Esophagus muscularis mucosa (tissue), 4 donors: ENCODE measurements at regions not wholly inside any gene's neighbourhood (a gene's known extent, or its start where the extent isn't known, plus 50 kb on each side); places are given as distances from the start of the nearest gene placed in this dataset.

Experiments used
- DNase-seq: peaks from one replicate; pipeline ENCODE4 v3.0.0-alpha.2; 2017; ENCODE audit errors: extremely low spot score
- H3K27ac ChIP-seq, 4 donors: fragments of 200-600 bp; sonication (generic); replicated peaks in 1 of 4; 1 replicate in 3 of 4; 2 replicates in 1 of 4; pipeline ENCODE4 v1.5.1; 2016 to 2019; ENCODE audit warnings: mild to moderate bottlenecking in 1 of 4
- H3K27me3 ChIP-seq, 4 donors: fragments of 200-600 bp; sonication (generic); one replicate each; pipeline versions ENCODE4 v1.5.1 to v1.6.0; 2016 to 2019
- H3K36me3 ChIP-seq, 4 donors: fragments of 200-600 bp; sonication (generic); one replicate each; pipeline ENCODE4 v1.5.1; 2016 to 2019
- H3K4me1 ChIP-seq, 4 donors: fragments of 200-600 bp; sonication (generic); one replicate each; pipeline ENCODE4 v1.5.1; 2016 to 2019
- H3K4me3 ChIP-seq, 4 donors: fragments of 200-600 bp; sonication (generic); 1 replicate in 2 of 4; 2 replicates in 2 of 4; pipeline ENCODE4 v1.5.1; 2016 to 2019; ENCODE audit warnings: mild to moderate bottlenecking in 4 of 4, moderate library complexity in 1 of 4
- H3K9me3 ChIP-seq, 4 donors: fragments of 200-600 bp; sonication (generic); 1 replicate in 3 of 4; 2 replicates in 1 of 4; pipeline ENCODE4 v1.5.1; 2016 to 2019
- EP300 ChIP-seq: sonication (generic); formaldehyde crosslinking; IDR thresholded peaks from one replicate; pipeline ENCODE4 v1.6.1; 2017; ENCODE audit warnings: antibody characterized with exemption
- POLR2A ChIP-seq: fragments of 450-650 bp; IDR thresholded peaks from one replicate; pipeline ENCODE4 v1.6.1; 2017; ENCODE audit warnings: antibody characterized with exemption, moderate library complexity, mild to moderate bottlenecking, low read depth
- POLR2AphosphoS5 ChIP-seq, 2 donors: sonication (generic); formaldehyde crosslinking; IDR thresholded peaks; one replicate each; pipeline ENCODE4 v1.6.1; 2017; ENCODE audit warnings: antibody characterized with exemption in 2 of 2
- WGBS: methylation state at CpG from one replicate; pipeline ENCODE4 v1.1.5; 2018; 5-methylcytosine and 5-hydroxymethylcytosine counted together
- intact Hi-C: fragments of 100-400 bp; cut with DNase I; formaldehyde crosslinking; loops from one replicate; pipeline ENCODE4 v1.15.1; 2023
- TF ChIP-seq, protein P1 (sequence below), 3 experiments: fragments of 200-600 bp in 2 of 3; fragments of 450-650 bp in 1 of 3; sonication (generic) in 2 of 3; IDR thresholded peaks; one replicate each; pipeline ENCODE4 v1.5.1; 2017 to 2019; ENCODE audit warnings: antibody characterized with exemption in 3 of 3, mild to moderate bottlenecking in 2 of 3, moderate library complexity in 1 of 3

DNA sequence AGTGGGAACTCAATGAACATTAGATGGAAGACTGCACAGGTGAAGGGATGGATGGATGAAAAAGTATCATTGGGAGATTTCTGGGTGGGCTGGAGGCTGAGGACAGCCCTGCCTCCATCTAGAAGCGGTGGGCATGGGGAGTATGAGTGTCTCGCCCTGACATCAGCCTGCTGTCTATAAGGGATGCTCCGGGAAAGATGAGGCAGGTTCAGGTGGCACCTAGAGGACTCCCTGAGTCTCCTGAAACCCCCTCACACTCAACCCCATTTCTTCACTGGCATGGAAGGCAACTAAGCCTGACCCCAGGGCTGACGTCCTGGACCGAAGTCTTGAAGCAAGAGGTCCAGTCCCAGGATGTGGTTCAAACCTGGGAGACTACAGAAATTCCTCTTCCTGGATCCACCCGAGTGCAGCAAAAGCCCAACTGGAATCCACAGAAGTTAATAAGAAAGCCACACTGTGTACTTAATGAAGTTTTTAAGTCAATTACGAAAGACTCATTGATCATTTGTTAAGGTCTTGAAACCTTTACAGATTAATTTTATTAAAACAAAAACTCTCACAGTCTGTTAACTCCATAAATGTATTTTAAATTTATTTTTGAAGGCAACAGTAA, 238.8 kb downstream of the EMX2 start:
- Histone ChIP-seq H3K27me3 (peaks cover 0 to 9% (median 0%) of the 10 kb centered on the region in 4 donors), H3K27ac (no peak overlapping the region), H3K4me1 (no peaks in the 10 kb centered on the region), H3K4me3 (no peak overlapping the region), H3K36me3 (no peaks in the 10 kb centered on the region), H3K9me3 (no peaks in the 10 kb centered on the region)
- TF ChIP-seq POLR2A: no peak
- TF ChIP-seq EP300: no peak
- TF ChIP-seq, protein P1, sequence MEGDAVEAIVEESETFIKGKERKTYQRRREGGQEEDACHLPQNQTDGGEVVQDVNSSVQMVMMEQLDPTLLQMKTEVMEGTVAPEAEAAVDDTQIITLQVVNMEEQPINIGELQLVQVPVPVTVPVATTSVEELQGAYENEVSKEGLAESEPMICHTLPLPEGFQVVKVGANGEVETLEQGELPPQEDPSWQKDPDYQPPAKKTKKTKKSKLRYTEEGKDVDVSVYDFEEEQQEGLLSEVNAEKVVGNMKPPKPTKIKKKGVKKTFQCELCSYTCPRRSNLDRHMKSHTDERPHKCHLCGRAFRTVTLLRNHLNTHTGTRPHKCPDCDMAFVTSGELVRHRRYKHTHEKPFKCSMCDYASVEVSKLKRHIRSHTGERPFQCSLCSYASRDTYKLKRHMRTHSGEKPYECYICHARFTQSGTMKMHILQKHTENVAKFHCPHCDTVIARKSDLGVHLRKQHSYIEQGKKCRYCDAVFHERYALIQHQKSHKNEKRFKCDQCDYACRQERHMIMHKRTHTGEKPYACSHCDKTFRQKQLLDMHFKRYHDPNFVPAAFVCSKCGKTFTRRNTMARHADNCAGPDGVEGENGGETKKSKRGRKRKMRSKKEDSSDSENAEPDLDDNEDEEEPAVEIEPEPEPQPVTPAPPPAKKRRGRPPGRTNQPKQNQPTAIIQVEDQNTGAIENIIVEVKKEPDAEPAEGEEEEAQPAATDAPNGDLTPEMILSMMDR (IDR thresholded peaks at IDR 0.05): no peak
- no peak for TF ChIP-seq POLR2AphosphoS5 (IDR thresholded peaks at IDR 0.05)
- WGBS: 93% methylated on average over 7 of the region's 7 CpGs
- no peak for DNase-seq
- intact Hi-C loops: no loop called here

DNA sequence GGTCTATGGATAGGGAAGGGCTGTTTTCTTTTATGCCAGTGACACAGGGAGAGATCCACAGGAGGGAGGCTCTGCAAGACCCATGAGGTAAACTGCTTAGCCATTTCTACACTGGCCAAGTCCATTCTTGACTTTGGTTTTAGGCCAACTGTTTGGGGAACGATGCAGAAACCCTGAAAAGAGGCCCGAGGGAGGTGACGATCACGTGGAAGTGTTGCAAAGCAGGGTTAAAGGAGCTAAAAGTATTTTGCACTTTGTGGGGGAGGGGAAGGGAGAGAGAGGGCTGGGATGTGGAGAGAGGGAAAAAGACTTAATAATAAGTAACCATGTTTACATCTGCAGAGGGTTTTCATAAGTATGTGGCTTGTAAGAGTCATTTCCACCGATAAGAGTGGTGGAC, 239.7 kb downstream of the EMX2 start:
- DNase-seq: no peak
- TF ChIP-seq POLR2A (no peak), POLR2AphosphoS5 (IDR thresholded peaks at IDR 0.05) (no peak), EP300 (no peak)
- TF ChIP-seq, protein P1 (IDR thresholded peaks at IDR 0.05): no peak
- 18% methylated on average over 5 of the region's 5 CpGs for WGBS
- intact Hi-C loops: no loop called here
- Histone ChIP-seq H3K4me1 (no peaks in the 10 kb centered on the region), H3K36me3 (no peaks in the 10 kb centered on the region), H3K9me3 (no peaks in the 10 kb centered on the region), H3K27me3 (peaks cover 0 to 9% (median 0%) of the 10 kb centered on the region in 4 donors), H3K4me3 (no peak overlapping the region), H3K27ac (no peak overlapping the region)

DNA sequence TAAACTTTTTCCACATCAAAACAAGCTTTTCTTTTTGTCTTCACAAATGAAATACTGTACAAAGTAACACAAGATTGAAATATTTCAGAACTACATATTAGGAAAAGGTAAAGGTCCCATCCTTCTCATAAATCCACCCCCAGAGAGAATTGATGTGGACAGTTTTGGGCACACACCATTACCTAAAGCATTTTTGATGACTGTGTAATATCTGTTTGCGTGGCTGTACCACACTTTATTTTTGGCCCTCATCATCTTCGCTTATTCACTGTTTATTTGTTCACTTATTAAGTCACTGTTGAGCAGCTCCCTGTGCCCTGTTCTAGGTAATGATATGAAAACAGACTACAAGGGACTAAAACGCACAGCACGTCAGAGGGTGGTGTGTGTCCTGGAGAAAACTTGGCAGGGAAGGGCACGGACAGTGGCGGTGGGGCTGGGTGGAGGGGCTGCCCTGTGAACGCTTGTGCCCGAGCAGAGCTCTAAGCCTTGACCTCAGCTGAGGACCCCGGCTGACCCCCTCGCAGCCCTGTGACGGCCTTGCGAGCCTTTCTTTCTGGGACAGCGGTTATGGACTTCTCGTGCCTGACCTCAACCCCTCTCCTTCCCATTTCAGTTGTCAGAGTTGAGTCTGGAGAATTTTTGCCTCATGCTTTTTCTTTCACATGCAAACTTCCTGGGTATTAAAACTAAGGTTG, 241.3 kb downstream of the EMX2 start:
- TF ChIP-seq POLR2A (no peak), EP300 (no peak), POLR2AphosphoS5 (IDR thresholded peaks at IDR 0.05) (no peak)
- TF ChIP-seq, protein P1 (IDR thresholded peaks at IDR 0.05): no peak
- Histone ChIP-seq H3K27ac (no peak overlapping the region), H3K4me1 (no peaks in the 10 kb centered on the region), H3K9me3 (no peaks in the 10 kb centered on the region), H3K36me3 (no peaks in the 10 kb centered on the region), H3K4me3 (no peak overlapping the region), H3K27me3 (peaks cover 0 to 6% (median 0%) of the 10 kb centered on the region in 4 donors)
- intact Hi-C loops: no loop called here
- DNase-seq: no peak
- WGBS: 76% methylated on average over 13 of the region's 14 CpGs

DNA sequence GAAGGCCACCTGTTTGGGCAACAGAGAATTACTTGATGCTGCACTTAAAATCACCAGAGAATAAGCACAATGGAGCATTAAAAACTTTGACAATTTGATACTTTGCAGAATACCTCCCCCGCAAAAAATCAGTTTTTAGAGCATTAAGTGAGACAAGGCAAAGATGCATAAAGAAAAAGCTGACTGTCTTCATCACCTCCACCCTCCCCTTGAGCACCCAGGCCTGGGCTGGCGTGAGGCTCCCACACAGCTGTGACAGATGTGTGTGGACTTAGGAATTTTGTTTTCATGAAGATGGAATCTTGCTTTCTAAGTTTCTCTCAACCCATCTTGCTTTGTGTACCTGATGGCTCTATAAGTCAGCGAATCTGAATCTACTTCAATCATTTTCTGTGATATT, 242.2 kb downstream of the EMX2 start:
- Histone ChIP-seq H3K9me3 (no peaks in the 10 kb centered on the region), H3K27me3 (peaks cover 0 to 6% (median 0%) of the 10 kb centered on the region in 4 donors), H3K27ac (no peak overlapping the region), H3K36me3 (no peaks in the 10 kb centered on the region), H3K4me3 (no peak overlapping the region), H3K4me1 (no peaks in the 10 kb centered on the region)
- no peak for TF ChIP-seq EP300
- TF ChIP-seq POLR2AphosphoS5 (IDR thresholded peaks at IDR 0.05): no peak
- TF ChIP-seq POLR2A: no peak
- TF ChIP-seq, protein P1 (IDR thresholded peaks at IDR 0.05): no peak
- intact Hi-C loops: no loop called here
- DNase-seq: no peak
- 77% methylated on average over 3 of the region's 3 CpGs for WGBS
